ENCODE measurements at regions not wholly inside any gene's neighbourhood (a gene's known extent, or its start where the extent isn't known, plus 50 kb on each side); places are given as distances from the start of the nearest gene placed in this dataset.

GRCh38 chr21:18908641-18909040 is 505.1 kb upstream of the TMPRSS15 start:
- TF ChIP-seq CTCF (IDR thresholded peaks at IDR 0.05; ENCODE audit: low read length) (no peak), EZH2 (optimal IDR thresholded peaks at IDR 0.05; ENCODE audit: low read depth, low read length) (no peak)

All from MM.1S (cell line).